OCI-LY3 (cell line): ENCODE measurements at regions not wholly inside any gene's neighbourhood (a gene's known extent, or its start where the extent isn't known, plus 50 kb on each side); places are given as distances from the start of the nearest gene placed in this dataset.

Source experiments
- H2AFZ ChIP-seq: fragments of 200-600, 300-600 bp; shearing (Covaris generic); 2 replicates; pipeline ENCODE4 v1.6.0; 2014; ENCODE audit warnings: antibody characterized with exemption, low read depth, low read length
- H3K27ac ChIP-seq: fragments of 200-600, 300-600 bp; sonication (generic); 2 replicates; pipeline ENCODE4 v1.5.1; 2014; ENCODE audit warnings: mild to moderate bottlenecking, low read length, moderate library complexity, mixed read lengths
- H3K27me3 ChIP-seq: fragments of 200-600, 300-600 bp; sonication (generic); 2 replicates; pipeline ENCODE4 v1.6.1; 2014; ENCODE audit warnings: low read depth, low read length, mixed read lengths
- H3K36me3 ChIP-seq: fragments of 200-600, 300-600 bp; sonication (generic); replicated peaks from 2 replicates; pipeline ENCODE3; 2014; ENCODE audit warnings: low read depth, low read length, mixed read lengths
- H3K4me1 ChIP-seq: fragments of 300-600, 200-600 bp; sonication (generic); 2 replicates; pipeline ENCODE4 v1.6.1; 2014; ENCODE audit warnings: low read length, mixed read lengths
- H3K4me2 ChIP-seq: fragments of 200-600, 300-600 bp; sonication (generic); 2 replicates; pipeline ENCODE4 v1.6.1; 2014; ENCODE audit warnings: low read length, mixed read lengths
- H3K4me3 ChIP-seq: fragments of 300-600, 200-600 bp; sonication (generic); 2 replicates; pipeline ENCODE4 v1.5.1; 2014; ENCODE audit warnings: antibody characterized with exemption, mild to moderate bottlenecking, low read length, moderate library complexity
- H3K79me2 ChIP-seq: fragments of 300-600, 200-600 bp; shearing (Covaris generic); 2 replicates; pipeline ENCODE4 v1.6.1; 2014; ENCODE audit warnings: mild to moderate bottlenecking, low read length, mixed read lengths
- H3K9ac ChIP-seq: fragments of 300-600, 200-600 bp; shearing (Covaris generic); 2 replicates; pipeline ENCODE4 v1.6.0; 2014; ENCODE audit warnings: mild to moderate bottlenecking, low read length, moderate library complexity
- H3K9me3 ChIP-seq: fragments of 200-600, 300-600 bp; shearing (Covaris generic); 2 replicates; pipeline ENCODE4 v1.6.1; 2014; ENCODE audit warnings: low read length, mixed read lengths; ENCODE audit not compliant: insufficient read depth
- H4K20me1 ChIP-seq: fragments of 200-600, 300-600 bp; sonication (generic); 2 replicates; pipeline ENCODE4 v1.6.1; 2016; ENCODE audit warnings: low read length, mixed read lengths; ENCODE audit not compliant: insufficient read depth
- EZH2phosphoT487 ChIP-seq: fragments of 200-600 bp; shearing (Covaris generic); IDR thresholded peaks from 2 replicates; pipeline ENCODE4 v1.6.1; 2018; ENCODE audit warnings: antibody characterized with exemption, mixed run types, low read depth
- TF ChIP-seq, protein P1 (sequence below): fragments of 200-600, 300-600 bp; sonication (generic); IDR thresholded peaks from 2 replicates; pipeline ENCODE4 v1.5.1; 2014; ENCODE audit warnings: antibody characterized with exemption, low read length, low read depth

GRCh38 chr11:57072640-57073039, 83.9 kb downstream of the OR5AK2 start:
- Histone ChIP-seq H2AFZ (no peak overlapping the region), H3K27me3 (peaks cover 4% of the 10 kb centered on the region; the same call in 1 of the 2 replicates), H3K36me3 (no peaks in the 10 kb centered on the region), H4K20me1 (no peaks in the 10 kb centered on the region), H3K4me2 (no peak overlapping the region), H3K4me3 (no peak overlapping the region), H3K27ac (no peak overlapping the region), H3K9me3 (no peaks in the 10 kb centered on the region), H3K9ac (no peak overlapping the region), H3K4me1 (peaks cover 22% of the 10 kb centered on the region), H3K79me2 (no peaks in the 10 kb centered on the region)
- TF ChIP-seq, protein P1, sequence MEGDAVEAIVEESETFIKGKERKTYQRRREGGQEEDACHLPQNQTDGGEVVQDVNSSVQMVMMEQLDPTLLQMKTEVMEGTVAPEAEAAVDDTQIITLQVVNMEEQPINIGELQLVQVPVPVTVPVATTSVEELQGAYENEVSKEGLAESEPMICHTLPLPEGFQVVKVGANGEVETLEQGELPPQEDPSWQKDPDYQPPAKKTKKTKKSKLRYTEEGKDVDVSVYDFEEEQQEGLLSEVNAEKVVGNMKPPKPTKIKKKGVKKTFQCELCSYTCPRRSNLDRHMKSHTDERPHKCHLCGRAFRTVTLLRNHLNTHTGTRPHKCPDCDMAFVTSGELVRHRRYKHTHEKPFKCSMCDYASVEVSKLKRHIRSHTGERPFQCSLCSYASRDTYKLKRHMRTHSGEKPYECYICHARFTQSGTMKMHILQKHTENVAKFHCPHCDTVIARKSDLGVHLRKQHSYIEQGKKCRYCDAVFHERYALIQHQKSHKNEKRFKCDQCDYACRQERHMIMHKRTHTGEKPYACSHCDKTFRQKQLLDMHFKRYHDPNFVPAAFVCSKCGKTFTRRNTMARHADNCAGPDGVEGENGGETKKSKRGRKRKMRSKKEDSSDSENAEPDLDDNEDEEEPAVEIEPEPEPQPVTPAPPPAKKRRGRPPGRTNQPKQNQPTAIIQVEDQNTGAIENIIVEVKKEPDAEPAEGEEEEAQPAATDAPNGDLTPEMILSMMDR, result no peak
- TF ChIP-seq EZH2phosphoT487, result no peak

DNA sequence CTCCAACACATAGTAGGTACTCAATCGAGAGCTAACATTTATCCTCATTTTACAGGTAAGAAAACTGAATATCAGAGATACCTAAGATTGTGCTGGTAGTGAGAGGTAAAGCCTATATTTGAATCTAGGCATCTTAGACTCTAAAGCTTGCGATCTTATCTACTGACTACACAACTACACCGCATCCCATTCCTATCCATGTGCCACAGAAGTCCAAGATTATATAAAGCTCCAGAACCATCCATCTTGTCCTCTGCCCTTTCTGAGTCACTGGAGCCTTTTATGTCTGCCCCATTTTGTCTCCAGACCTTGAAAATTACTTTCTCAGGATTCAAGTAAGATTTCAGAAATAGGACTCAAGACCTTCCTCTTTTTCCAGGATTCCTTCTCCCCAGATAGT, 84.4 kb downstream of the OR5AK2 start:
- no peak for TF ChIP-seq EZH2phosphoT487
- TF ChIP-seq, protein P1, result no peak
- H2AFZ ChIP-seq, result no peak overlapping the region
- no peak overlapping the region for H3K27ac ChIP-seq
- no peak overlapping the region for H3K4me3 ChIP-seq
- H3K4me2 ChIP-seq, result no peak overlapping the region
- H3K9me3 ChIP-seq, result no peaks in the 10 kb centered on the region
- H3K36me3 ChIP-seq, result no peaks in the 10 kb centered on the region
- no peaks in the 10 kb centered on the region for H3K79me2 ChIP-seq
- H3K4me1 ChIP-seq, result peaks cover 22% of the 10 kb centered on the region
- H4K20me1 ChIP-seq, result no peaks in the 10 kb centered on the region
- H3K27me3 ChIP-seq, result peaks cover 4% of the 10 kb centered on the region; the same call in 1 of the 2 replicates
- H3K9ac ChIP-seq, result no peak overlapping the region

DNA sequence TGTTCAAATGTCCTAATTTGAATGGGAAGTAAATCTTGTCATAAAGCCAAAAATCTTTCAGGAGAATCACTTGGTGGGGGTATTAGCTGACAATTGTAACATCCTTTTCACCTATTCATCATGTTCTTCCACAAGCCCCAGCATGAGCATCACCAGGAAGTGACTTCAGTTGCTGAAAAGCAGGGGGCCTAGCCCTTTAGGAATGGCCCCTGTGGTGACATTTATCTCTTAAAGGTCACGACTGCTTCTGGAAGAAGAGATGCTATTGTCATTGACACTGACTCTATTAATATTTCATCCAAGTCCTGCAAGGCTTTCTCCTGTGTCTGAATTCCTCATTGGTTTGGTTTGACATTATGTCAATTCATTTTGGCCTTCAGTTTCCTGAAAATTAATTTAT, 92.6 kb downstream of the OR5AK2 start:
- TF ChIP-seq, protein P1, result no peak
- no peak for TF ChIP-seq EZH2phosphoT487
- no peaks in the 10 kb centered on the region for H3K79me2 ChIP-seq
- H3K27me3 ChIP-seq, result peaks cover 2% of the 10 kb centered on the region; the same call in 1 of the 2 replicates
- no peak overlapping the region for H3K27ac ChIP-seq
- H3K9ac ChIP-seq, result no peak overlapping the region
- no peaks in the 10 kb centered on the region for H3K36me3 ChIP-seq
- no peaks in the 10 kb centered on the region for H3K4me1 ChIP-seq
- no peak overlapping the region for H3K4me2 ChIP-seq
- H4K20me1 ChIP-seq, result no peaks in the 10 kb centered on the region
- H2AFZ ChIP-seq, result no peak overlapping the region
- H3K9me3 ChIP-seq, result no peaks in the 10 kb centered on the region
- no peak overlapping the region for H3K4me3 ChIP-seq

DNA sequence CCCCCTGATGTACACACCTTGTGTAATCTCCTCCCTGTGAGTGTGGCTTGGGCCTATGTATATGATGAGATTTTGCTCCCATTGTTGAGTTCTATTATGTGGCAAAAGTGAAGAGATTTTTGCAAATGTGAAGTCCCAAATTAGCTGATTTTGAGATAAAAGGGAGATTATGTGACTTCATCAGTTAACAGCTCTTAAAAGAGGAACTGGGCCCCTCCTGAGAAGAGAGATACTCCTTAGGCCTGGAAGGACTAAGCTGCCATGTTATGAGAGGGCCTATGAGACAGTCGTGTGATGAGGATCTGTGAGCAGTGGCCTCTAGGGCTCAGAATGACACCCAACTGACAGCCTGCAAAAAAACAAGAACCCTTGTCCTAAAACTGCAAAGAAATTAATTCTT, 93.4 kb downstream of the OR5AK2 start:
- TF ChIP-seq, protein P1, result no peak
- TF ChIP-seq EZH2phosphoT487, result no peak
- Histone ChIP-seq H3K9ac (no peak overlapping the region), H4K20me1 (no peaks in the 10 kb centered on the region), H3K27ac (no peak overlapping the region), H3K4me3 (no peak overlapping the region), H3K36me3 (no peaks in the 10 kb centered on the region), H3K79me2 (no peaks in the 10 kb centered on the region), H3K9me3 (no peaks in the 10 kb centered on the region), H3K4me1 (no peaks in the 10 kb centered on the region), H3K4me2 (no peak overlapping the region), H2AFZ (no peak overlapping the region), H3K27me3 (peaks cover 2% of the 10 kb centered on the region; the same call in 1 of the 2 replicates)
